ENCODE measurements at regions not wholly inside any gene's neighbourhood (a gene's known extent, or its start where the extent isn't known, plus 50 kb on each side); places are given as distances from the start of the nearest gene placed in this dataset.

DNA sequence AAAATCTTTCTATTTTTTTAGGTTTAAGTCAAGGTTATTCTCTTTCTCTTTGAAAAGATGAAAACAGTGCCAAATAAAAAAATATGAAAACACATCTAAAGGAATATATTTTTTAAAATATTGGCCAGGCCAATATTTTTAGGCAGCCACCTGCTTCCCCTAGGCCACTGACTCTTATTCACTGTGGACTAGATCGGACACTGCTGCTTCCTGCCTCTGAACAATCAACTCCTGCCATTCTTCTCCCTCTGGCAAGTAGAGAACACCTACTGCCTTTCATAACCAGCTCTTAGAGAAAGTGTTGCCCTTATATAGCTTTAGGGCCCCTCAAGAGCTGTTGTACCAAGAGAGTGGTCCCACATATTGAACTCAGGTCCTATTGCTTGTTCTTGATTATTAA, 529.2 kb downstream of the RAPGEF2 start:
- TF ChIP-seq, protein P1, sequence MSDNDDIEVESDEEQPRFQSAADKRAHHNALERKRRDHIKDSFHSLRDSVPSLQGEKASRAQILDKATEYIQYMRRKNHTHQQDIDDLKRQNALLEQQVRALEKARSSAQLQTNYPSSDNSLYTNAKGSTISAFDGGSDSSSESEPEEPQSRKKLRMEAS (CRISPR knock-in tag; IDR thresholded peaks at IDR 0.05), result no peak
- TF ChIP-seq, protein P2, sequence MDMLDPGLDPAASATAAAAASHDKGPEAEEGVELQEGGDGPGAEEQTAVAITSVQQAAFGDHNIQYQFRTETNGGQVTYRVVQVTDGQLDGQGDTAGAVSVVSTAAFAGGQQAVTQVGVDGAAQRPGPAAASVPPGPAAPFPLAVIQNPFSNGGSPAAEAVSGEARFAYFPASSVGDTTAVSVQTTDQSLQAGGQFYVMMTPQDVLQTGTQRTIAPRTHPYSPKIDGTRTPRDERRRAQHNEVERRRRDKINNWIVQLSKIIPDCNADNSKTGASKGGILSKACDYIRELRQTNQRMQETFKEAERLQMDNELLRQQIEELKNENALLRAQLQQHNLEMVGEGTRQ (CRISPR knock-in tag; IDR thresholded peaks at IDR 0.05), result no peak
- TF ChIP-seq, protein P3, sequence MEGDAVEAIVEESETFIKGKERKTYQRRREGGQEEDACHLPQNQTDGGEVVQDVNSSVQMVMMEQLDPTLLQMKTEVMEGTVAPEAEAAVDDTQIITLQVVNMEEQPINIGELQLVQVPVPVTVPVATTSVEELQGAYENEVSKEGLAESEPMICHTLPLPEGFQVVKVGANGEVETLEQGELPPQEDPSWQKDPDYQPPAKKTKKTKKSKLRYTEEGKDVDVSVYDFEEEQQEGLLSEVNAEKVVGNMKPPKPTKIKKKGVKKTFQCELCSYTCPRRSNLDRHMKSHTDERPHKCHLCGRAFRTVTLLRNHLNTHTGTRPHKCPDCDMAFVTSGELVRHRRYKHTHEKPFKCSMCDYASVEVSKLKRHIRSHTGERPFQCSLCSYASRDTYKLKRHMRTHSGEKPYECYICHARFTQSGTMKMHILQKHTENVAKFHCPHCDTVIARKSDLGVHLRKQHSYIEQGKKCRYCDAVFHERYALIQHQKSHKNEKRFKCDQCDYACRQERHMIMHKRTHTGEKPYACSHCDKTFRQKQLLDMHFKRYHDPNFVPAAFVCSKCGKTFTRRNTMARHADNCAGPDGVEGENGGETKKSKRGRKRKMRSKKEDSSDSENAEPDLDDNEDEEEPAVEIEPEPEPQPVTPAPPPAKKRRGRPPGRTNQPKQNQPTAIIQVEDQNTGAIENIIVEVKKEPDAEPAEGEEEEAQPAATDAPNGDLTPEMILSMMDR (IDR thresholded peaks at IDR 0.05), result no peak
- TF ChIP-seq, protein P4, sequence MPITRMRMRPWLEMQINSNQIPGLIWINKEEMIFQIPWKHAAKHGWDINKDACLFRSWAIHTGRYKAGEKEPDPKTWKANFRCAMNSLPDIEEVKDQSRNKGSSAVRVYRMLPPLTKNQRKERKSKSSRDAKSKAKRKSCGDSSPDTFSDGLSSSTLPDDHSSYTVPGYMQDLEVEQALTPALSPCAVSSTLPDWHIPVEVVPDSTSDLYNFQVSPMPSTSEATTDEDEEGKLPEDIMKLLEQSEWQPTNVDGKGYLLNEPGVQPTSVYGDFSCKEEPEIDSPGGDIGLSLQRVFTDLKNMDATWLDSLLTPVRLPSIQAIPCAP (CRISPR knock-in tag; IDR thresholded peaks at IDR 0.05), result no peak
- TF ChIP-seq, protein P5, sequence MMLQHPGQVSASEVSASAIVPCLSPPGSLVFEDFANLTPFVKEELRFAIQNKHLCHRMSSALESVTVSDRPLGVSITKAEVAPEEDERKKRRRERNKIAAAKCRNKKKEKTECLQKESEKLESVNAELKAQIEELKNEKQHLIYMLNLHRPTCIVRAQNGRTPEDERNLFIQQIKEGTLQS (CRISPR knock-in tag; conservative IDR thresholded peaks at IDR 0.05), result no peak
- TF ChIP-seq SP1 (CRISPR knock-in tag; conservative IDR thresholded peaks at IDR 0.05) (no peak), ZBTB21 (CRISPR knock-in tag; IDR thresholded peaks at IDR 0.05; ENCODE audit: borderline replicate concordance) (no peak), ZNF232 (CRISPR knock-in tag; IDR thresholded peaks at IDR 0.05) (no peak)

Data from WTC11 (cell line).